ENCODE measurements at regions not wholly inside any gene's neighbourhood (a gene's known extent, or its start where the extent isn't known, plus 50 kb on each side); places are given as distances from the start of the nearest gene placed in this dataset.
A peak's percentile ranks its signal among the peaks of the same experiment; 100 is the strongest.

DNA sequence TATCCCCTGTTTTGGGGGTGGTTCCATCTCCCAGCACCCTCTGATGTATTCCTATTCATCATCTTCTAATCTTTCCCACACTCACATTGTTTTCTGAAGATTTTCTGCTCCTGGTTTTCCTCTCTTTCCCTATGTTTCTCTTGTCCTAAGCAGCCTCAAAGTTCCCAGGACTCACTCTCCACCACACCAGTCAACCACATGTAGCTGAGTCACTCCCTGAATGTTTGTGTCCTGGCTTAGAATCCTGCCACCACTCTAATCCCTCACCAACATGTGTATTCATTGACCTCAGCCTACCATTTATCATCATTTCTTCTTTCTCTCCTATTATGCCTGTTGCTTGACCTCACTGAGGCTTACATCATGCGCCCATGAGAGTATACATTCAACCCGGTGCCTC lies 282.4 kb upstream of the ADAMTS16 start:
- intact Hi-C loops (cut with DNase I): no loop called here
- Histone ChIP-seq H3K36me3 (ENCODE audit: control insufficient read depth in 1 of 2, insufficient read depth in 2 of 2, low read length in 1 of 2) (no peaks in the 10 kb centered on the region), H3K27ac (ENCODE audit: low read depth in 1 of 2, low read length in 2 of 2) (no peak overlapping the region), H3K9me3 (ENCODE audit: control insufficient read depth, low read length) (no peaks in the 10 kb centered on the region), H3K4me3 (ENCODE audit: low read length in 2 of 2) (no peak overlapping the region), H3K27me3 (ENCODE audit: control insufficient read depth in 1 of 2, insufficient read depth in 2 of 2, low read length in 1 of 2) (no peaks in the 10 kb centered on the region), H3K4me1 (ENCODE audit: control insufficient read depth in 1 of 2, insufficient read depth in 2 of 2, low read length in 2 of 2) (no peaks in the 10 kb centered on the region)
- DNase-seq (no peak), ATAC-seq (ENCODE audit: low FRiP score) (no peak)
- WGBS, 2 donors: 91 to 92% methylated on average over 2 of the region's 2 CpGs

DNA sequence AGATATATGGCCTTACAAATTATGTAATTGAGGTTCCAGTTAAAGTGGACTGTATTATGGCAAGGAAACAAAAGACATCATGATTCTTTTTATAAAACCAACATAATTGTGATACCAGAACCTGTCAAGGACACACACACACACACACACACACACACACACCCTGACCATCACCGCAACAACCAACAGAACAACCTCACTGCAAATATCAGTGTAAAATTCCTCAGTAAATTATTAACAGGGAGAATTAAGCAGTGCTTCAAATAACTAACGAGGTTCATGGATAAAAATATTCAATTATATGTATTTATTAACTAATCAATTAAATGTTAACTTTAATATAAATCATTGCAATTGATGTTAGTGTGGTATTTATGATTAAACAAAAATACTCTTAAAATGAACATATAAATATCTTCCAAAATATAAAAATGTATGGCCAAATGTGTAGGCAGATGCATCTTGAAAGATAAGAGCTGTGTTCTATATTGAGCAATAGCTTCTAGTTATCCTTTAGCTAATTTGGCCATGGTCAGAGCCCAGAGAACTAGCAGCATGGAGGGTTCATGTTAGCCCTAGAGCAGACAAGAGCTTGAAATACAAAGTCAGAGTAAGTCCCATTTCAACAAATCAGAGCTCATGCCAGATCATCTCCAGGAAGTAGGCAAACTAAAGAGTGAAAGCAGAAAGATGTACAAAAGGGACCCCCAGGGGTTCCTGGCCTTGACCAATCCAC lies 280.5 kb upstream of the ADAMTS16 start:
- ATAC-seq (ENCODE audit: low FRiP score): no peak
- no peaks in the 10 kb centered on the region for H3K27me3 ChIP-seq (ENCODE audit: control insufficient read depth in 1 of 2, insufficient read depth in 2 of 2, low read length in 1 of 2)
- 88 to 93% methylated on average over 2 of the region's 2 CpGs for WGBS, 2 donors

DNA sequence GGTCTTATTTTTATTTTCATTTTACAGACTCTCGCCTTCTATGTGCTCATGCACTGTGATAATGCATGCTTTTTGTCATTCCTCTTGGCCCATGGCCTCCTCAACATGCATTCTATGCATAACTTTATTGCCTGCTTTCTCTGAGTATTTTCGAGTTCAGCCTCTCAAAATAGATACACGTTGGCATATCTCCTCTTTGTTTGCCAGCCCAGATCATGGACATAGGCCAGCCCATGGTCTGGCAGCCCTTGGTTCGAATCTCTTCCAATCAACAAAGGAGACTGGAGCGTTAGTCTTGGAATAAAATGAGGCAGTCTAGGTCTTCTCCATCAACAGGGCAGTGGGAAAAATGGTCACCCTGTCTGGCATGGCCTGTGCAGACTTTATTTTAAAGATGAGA lies 279.5 kb upstream of the ADAMTS16 start:
- DNase-seq: no peak
- intact Hi-C loops (cut with DNase I): no loop called here
- H3K4me3 ChIP-seq (ENCODE audit: low read length in 2 of 2): no peak overlapping the region
- H3K36me3 ChIP-seq (ENCODE audit: control insufficient read depth in 1 of 2, insufficient read depth in 2 of 2, low read length in 1 of 2): no peaks in the 10 kb centered on the region
- no peak for ATAC-seq (ENCODE audit: low FRiP score)
- no peak overlapping the region for H3K27ac ChIP-seq (ENCODE audit: low read depth in 1 of 2, low read length in 2 of 2)
- H3K9me3 ChIP-seq (ENCODE audit: control insufficient read depth, low read length): no peaks in the 10 kb centered on the region
- H3K27me3 ChIP-seq (ENCODE audit: control insufficient read depth in 1 of 2, insufficient read depth in 2 of 2, low read length in 1 of 2): no peaks in the 10 kb centered on the region
- H3K4me1 ChIP-seq (ENCODE audit: control insufficient read depth in 1 of 2, insufficient read depth in 2 of 2, low read length in 2 of 2): no peaks in the 10 kb centered on the region
- 9 to 12% methylated on average over 5 of the region's 5 CpGs for WGBS, 2 donors

More for the DNA sequence above, 280.5 kb upstream of the ADAMTS16 start:
- Histone ChIP-seq H3K4me1 (ENCODE audit: control insufficient read depth in 1 of 2, insufficient read depth in 2 of 2, low read length in 2 of 2) (no peaks in the 10 kb centered on the region), H3K36me3 (ENCODE audit: control insufficient read depth in 1 of 2, insufficient read depth in 2 of 2, low read length in 1 of 2) (no peaks in the 10 kb centered on the region), H3K9me3 (ENCODE audit: control insufficient read depth, low read length) (no peaks in the 10 kb centered on the region), H3K27ac (ENCODE audit: low read depth in 1 of 2, low read length in 2 of 2) (no peak overlapping the region), H3K4me3 (ENCODE audit: low read length in 2 of 2) (no peak overlapping the region)
- intact Hi-C loops (cut with DNase I): no loop called here
- no peak for DNase-seq

DNA sequence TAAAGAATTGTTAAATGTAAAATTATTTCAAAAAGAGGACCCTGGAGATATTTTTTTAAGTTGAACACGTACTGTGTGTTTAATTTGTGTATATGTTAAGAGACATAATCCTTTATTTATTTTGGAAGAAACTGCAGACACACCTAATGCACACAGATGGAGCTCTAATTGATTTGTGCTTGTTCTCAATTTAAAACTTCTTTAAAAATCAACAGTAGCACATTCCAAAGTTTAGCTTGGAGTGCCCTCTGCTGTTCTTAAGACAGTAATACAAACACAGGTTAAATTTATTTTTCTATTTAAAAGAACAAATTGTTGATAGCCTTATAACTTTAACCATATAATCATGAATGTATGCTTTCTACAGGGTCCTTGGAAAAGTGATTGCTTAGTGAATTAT lies 277.6 kb upstream of the ADAMTS16 start:
- no peaks in the 10 kb centered on the region for H3K36me3 ChIP-seq (ENCODE audit: control insufficient read depth in 1 of 2, insufficient read depth in 2 of 2, low read length in 1 of 2)
- no peaks in the 10 kb centered on the region for H3K9me3 ChIP-seq (ENCODE audit: control insufficient read depth, low read length)
- 5 to 10% methylated on average over 1 of the region's 1 CpG for WGBS, 2 donors
- H3K4me1 ChIP-seq (ENCODE audit: control insufficient read depth in 1 of 2, insufficient read depth in 2 of 2, low read length in 2 of 2): no peaks in the 10 kb centered on the region
- no peak for ATAC-seq (ENCODE audit: low FRiP score)
- no peak overlapping the region for H3K27ac ChIP-seq (ENCODE audit: low read depth in 1 of 2, low read length in 2 of 2)
- no peaks in the 10 kb centered on the region for H3K27me3 ChIP-seq (ENCODE audit: control insufficient read depth in 1 of 2, insufficient read depth in 2 of 2, low read length in 1 of 2)
- DNase-seq: no peak
- H3K4me3 ChIP-seq (ENCODE audit: low read length in 2 of 2): no peak overlapping the region
- intact Hi-C loops (cut with DNase I): no loop called here

DNA sequence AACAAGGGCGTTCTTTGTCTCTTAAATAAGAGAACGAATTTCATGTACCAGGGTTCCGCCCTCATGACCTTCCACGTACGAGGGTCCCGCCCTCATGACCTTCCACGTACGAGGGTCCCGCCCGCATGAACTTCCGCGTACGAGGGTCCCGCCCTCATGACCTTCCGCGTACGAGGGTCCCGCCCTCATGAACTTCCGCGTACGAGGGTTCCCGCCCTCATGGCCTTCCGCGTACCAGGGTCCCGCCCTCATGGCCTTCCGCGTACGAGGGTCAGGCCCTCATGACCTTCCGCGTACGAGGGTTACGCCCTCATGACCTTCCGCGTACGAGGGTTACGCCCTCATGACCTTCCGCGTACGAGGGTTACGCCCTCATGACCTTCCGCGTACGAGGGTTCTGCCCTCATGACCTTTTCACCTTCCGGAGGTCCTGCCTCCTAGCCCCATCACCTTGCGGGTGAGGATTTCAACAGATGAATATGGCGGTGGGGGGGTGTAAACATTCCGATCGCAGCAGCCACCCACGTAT lies 273.9 kb upstream of the ADAMTS16 start:
- intact Hi-C loops (cut with DNase I): no loop called here
- WGBS, 2 donors: 95 to 96% methylated on average over 49 of the region's 49 CpGs
- no peak for DNase-seq

DNA sequence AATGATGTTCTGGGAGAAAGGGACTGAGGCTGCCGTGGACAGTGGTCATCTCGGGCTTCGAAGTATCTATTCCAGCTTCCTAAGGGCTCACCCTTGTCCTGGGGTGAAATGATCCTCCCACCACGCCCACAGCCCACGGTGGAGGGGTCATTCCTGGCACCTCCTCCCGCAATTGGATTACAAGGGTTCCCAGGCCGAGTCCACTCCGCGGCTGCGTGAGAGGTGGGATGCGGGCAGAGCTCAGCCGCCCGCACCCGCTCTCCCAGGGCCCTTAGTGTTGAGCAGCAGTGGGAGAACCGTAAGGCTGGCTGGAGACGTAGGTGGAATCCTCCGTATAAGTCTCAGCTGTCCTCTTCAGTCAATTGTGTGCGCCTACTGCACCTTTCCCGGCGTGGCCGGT lies 273.3 kb upstream of the ADAMTS16 start:
- H3K4me3 ChIP-seq (ENCODE audit: low read length in 2 of 2): no peak overlapping the region

More for the DNA sequence above, 273.9 kb upstream of the ADAMTS16 start:
- no peak for ATAC-seq (ENCODE audit: low FRiP score)
- no peaks in the 10 kb centered on the region for H3K27me3 ChIP-seq (ENCODE audit: control insufficient read depth in 1 of 2, insufficient read depth in 2 of 2, low read length in 1 of 2)
- no peak overlapping the region for H3K4me3 ChIP-seq (ENCODE audit: low read length in 2 of 2)
- H3K27ac ChIP-seq (ENCODE audit: low read depth in 1 of 2, low read length in 2 of 2): no peak overlapping the region
- no peaks in the 10 kb centered on the region for H3K36me3 ChIP-seq (ENCODE audit: control insufficient read depth in 1 of 2, insufficient read depth in 2 of 2, low read length in 1 of 2)
- no peaks in the 10 kb centered on the region for H3K9me3 ChIP-seq (ENCODE audit: control insufficient read depth, low read length)
- H3K4me1 ChIP-seq (ENCODE audit: control insufficient read depth in 1 of 2, insufficient read depth in 2 of 2, low read length in 2 of 2): no peaks in the 10 kb centered on the region

DNA sequence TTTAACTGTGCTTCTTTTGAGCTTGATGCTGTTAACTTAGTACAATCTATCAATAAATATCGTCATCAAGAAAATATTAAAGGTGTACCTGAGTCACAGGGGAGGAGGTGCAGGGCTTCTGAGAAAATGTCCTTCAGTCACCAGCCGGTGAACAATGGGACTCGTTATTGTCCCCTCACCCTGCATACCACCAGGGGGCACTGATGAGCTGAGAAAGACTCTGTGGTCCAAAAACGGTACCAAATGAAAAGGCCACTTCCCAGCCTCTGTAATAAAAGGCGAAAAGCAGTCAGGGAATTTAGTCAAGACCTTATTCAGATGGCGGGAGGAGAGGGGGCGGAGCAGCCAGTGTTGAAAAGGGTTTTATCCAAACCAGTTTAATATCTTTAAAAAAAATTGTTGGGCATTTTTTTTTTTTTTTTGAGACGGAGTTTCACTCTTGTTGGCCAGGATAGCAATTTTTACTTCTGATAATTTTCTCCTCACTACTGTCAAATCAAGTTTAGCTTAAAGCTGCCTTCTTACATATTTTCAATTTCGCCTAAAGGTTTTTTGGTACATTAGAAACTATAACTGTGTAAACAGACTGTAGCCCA lies 271.9 kb upstream of the ADAMTS16 start:
- DNase-seq: no peak
- 31 to 34% methylated on average over 9 of the region's 9 CpGs for WGBS, 2 donors
- H3K27me3 ChIP-seq (ENCODE audit: control insufficient read depth in 1 of 2, insufficient read depth in 2 of 2, low read length in 1 of 2): no peaks in the 10 kb centered on the region
- intact Hi-C loops (cut with DNase I): no loop called here
- H3K36me3 ChIP-seq (ENCODE audit: control insufficient read depth in 1 of 2, insufficient read depth in 2 of 2, low read length in 1 of 2): no peaks in the 10 kb centered on the region
- ATAC-seq (ENCODE audit: low FRiP score): peak; percentile 62
- no peak overlapping the region for H3K4me3 ChIP-seq (ENCODE audit: low read length in 2 of 2)
- no peak overlapping the region for H3K27ac ChIP-seq (ENCODE audit: low read depth in 1 of 2, low read length in 2 of 2)
- H3K9me3 ChIP-seq (ENCODE audit: control insufficient read depth, low read length): no peaks in the 10 kb centered on the region
- no peaks in the 10 kb centered on the region for H3K4me1 ChIP-seq (ENCODE audit: control insufficient read depth in 1 of 2, insufficient read depth in 2 of 2, low read length in 2 of 2)

More for the DNA sequence above, 273.3 kb upstream of the ADAMTS16 start:
- ATAC-seq (ENCODE audit: low FRiP score) (no peak), DNase-seq (no peak)
- Histone ChIP-seq H3K27ac (ENCODE audit: low read depth in 1 of 2, low read length in 2 of 2) (no peak overlapping the region), H3K27me3 (ENCODE audit: control insufficient read depth in 1 of 2, insufficient read depth in 2 of 2, low read length in 1 of 2) (no peaks in the 10 kb centered on the region), H3K36me3 (ENCODE audit: control insufficient read depth in 1 of 2, insufficient read depth in 2 of 2, low read length in 1 of 2) (no peaks in the 10 kb centered on the region), H3K4me1 (ENCODE audit: control insufficient read depth in 1 of 2, insufficient read depth in 2 of 2, low read length in 2 of 2) (no peaks in the 10 kb centered on the region), H3K9me3 (ENCODE audit: control insufficient read depth, low read length) (no peaks in the 10 kb centered on the region)
- intact Hi-C loops (cut with DNase I): no loop called here
- WGBS, 2 donors: 96% methylated on average over 21 of the region's 21 CpGs

DNA sequence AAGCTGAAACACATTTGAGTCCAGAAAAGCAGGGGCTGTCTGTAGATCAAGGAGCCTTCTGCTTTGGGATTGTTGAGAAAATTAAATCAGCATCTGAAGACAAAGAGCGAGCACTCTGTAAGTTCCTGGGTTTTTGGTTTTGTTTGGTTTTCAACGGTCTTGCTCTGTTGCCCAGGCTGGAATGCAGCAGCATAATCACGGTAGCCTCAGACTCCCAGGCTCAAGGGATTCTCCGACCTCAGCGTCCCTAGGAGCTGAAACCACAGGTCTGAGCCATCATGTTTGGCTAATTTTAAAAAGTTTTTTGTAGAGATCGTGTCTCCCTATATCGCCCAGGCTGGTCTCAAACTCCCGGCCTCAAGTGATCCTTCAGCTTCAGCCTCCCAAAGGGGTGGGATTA lies 266.5 kb upstream of the ADAMTS16 start:
- no peaks in the 10 kb centered on the region for H3K27me3 ChIP-seq (ENCODE audit: control insufficient read depth in 1 of 2, insufficient read depth in 2 of 2, low read length in 1 of 2)

DNA sequence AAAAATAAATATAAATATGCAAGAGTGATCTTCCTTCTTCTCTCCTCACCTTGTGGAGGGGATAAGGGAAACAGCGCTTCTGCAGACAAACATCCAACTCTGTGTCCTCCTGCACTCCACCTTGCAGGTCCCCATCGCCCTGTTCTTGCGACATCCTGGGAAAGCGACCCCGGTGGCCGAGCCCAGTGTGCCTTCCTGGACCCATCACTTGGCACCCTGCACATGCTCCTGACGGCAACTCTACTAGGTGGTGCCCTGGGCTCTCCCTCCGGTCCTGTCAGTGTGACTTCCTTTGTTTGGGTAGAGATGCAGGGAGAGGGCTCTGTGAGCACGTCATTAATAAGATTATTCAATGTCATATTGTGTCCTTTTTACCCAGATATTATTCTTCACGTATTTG lies 266.0 kb upstream of the ADAMTS16 start:
- H3K4me3 ChIP-seq (ENCODE audit: low read length in 2 of 2): no peak overlapping the region
- ATAC-seq (ENCODE audit: low FRiP score) (no peak), DNase-seq (no peak)
- H3K27ac ChIP-seq (ENCODE audit: low read depth in 1 of 2, low read length in 2 of 2): no peak overlapping the region
- WGBS, 2 donors: 77 to 83% methylated on average over 10 of the region's 10 CpGs
- H3K9me3 ChIP-seq (ENCODE audit: control insufficient read depth, low read length): no peaks in the 10 kb centered on the region
- H3K4me1 ChIP-seq (ENCODE audit: control insufficient read depth in 1 of 2, insufficient read depth in 2 of 2, low read length in 2 of 2): no peaks in the 10 kb centered on the region
- H3K36me3 ChIP-seq (ENCODE audit: control insufficient read depth in 1 of 2, insufficient read depth in 2 of 2, low read length in 1 of 2): no peaks in the 10 kb centered on the region
- intact Hi-C loops (cut with DNase I): no loop called here
- H3K27me3 ChIP-seq (ENCODE audit: control insufficient read depth in 1 of 2, insufficient read depth in 2 of 2, low read length in 1 of 2): no peaks in the 10 kb centered on the region

More for the DNA sequence above, 266.5 kb upstream of the ADAMTS16 start:
- Histone ChIP-seq H3K36me3 (ENCODE audit: control insufficient read depth in 1 of 2, insufficient read depth in 2 of 2, low read length in 1 of 2) (no peaks in the 10 kb centered on the region), H3K4me1 (ENCODE audit: control insufficient read depth in 1 of 2, insufficient read depth in 2 of 2, low read length in 2 of 2) (no peaks in the 10 kb centered on the region), H3K9me3 (ENCODE audit: control insufficient read depth, low read length) (no peaks in the 10 kb centered on the region), H3K27ac (ENCODE audit: low read depth in 1 of 2, low read length in 2 of 2) (no peak overlapping the region), H3K4me3 (ENCODE audit: low read length in 2 of 2) (no peak overlapping the region)
- DNase-seq (no peak), ATAC-seq (ENCODE audit: low FRiP score) (no peak)
- WGBS, 2 donors: 47 to 58% methylated on average over 8 of the region's 8 CpGs
- intact Hi-C loops (cut with DNase I): no loop called here
